AG08395 (cell line): ENCODE measurements at regions not wholly inside any gene's neighbourhood (a gene's known extent, or its start where the extent isn't known, plus 50 kb on each side); places are given as distances from the start of the nearest gene placed in this dataset.
"Not testable (repeated sequence)": the region's sequence is repeated elsewhere in the genome, so short reads cannot be mapped to it uniquely, and the experiment has no call there.

Source experiments
- DNase-seq: peaks from one replicate; pipeline ENCODE4 v3.0.0; 2012; ENCODE audit warnings: mixed read lengths, low spot score

DNA sequence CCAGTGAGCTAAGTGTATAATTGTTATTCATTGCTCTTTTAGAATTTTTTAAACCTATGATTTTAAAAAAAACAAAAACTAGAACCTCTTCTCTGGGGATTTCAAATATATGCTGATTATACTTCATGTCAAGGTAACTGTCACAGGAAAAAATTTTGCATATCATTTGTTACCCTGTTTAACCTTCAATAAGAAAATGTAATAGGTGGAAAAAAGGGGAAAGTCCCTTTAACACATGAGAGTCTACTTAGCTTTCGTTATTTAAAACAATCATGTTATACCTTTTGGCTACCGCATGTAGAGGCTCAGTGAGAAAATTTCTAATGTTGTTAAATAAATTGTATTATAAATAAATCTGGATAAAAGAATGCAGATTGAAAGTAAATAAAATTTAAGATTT, 190.1 kb upstream of the AKR1E2 start:
- DNase-seq, result no peak

DNA sequence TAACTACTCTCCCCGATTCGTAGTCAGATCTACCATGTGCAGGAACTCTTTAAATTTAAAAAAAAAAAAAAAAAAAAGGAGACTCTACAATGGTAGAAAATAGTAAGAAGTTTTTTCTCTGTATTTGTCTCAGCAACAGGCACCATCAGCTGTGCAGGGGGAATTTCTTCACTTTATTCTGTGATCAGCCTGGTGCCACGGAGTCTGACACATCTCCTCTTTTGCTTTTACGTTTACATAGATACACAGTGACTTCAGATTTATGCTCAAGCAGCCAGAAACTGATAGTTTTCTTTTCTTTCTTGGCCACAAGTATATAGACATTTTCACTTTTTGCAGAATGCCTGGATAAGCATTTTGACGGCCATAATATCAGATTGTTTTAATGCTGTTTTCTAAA, 190.6 kb upstream of the AKR1E2 start:
- DNase-seq, result no peak

DNA sequence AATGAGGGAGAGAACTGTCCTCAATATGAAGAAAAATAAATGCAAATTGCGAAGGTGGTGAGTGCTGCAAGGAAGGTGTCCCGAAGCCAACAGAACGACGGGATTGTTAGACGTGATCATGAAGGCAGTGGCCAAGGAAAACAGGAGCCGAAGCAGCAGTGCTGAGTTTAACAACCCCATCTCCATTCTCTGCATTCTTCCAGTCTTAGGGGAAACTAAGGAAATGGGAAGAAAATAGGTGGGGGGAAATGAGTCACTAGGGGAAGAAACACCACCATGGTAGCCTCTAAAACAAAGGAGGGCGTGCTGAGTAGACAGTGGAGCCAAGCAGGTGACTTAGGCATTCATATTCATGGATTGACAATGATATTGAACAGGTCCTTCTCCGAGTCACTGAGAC, 192.2 kb upstream of the AKR1E2 start:
- no peak for DNase-seq

DNA sequence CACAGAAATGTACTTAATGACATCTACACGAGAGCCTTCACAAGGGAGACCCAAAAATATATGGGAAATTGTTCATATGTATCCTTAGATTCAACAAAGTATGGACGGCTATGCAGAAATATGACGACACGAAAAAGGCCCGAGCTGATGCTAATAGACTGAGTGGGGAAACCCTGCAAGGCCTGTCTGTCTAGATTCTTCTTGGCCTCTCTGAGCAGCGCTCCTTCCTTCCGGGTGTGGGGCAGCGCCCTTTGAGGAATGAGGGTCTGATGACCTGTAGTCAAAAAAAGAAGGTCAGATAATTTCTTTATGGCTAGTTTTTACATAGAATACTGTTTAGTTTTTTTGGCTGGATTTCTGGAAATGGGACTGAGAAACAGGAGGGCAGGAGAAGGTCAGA, 192.8 kb upstream of the AKR1E2 start:
- no peak for DNase-seq

DNA sequence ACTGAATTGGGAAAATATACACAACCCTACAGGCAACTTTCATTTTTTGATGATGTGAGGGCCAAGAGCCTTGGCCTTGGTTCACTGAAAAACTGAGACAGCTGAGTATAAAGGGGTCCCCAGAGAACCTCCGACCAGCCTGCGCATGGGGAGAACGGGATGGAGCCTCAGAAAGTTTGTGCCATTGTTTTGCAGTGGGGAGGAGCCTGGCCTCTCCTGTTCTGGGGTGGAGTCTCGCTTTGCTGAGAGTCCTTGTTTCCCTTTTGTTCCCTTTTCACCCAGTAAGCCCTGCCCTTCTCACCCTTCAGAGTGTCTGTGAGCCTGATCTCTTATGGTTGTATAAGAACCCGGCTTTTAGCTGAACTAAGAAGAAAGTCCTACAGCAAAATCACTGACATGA, 193.2 kb upstream of the AKR1E2 start:
- DNase-seq, result no peak

DNA sequence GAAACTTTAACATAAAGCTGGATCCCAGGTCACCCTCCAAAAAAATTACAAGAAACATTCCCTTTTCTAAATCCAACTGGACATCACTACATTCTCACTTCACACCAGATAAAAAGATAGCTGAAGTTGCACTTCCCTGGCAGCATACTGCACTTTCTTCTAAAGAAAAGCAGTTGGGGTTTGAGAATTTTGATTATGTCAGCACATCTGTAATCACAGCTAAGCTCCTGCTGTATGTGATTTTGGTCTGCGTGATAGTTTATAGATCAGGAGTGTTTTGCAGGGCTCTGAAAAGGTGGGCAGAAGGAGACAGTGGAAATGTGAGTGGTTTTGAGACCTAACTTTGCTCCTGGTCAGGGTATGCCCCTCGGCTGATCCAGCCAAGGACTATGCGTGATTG, 199.1 kb upstream of the AKR1E2 start:
- no peak for DNase-seq

DNA sequence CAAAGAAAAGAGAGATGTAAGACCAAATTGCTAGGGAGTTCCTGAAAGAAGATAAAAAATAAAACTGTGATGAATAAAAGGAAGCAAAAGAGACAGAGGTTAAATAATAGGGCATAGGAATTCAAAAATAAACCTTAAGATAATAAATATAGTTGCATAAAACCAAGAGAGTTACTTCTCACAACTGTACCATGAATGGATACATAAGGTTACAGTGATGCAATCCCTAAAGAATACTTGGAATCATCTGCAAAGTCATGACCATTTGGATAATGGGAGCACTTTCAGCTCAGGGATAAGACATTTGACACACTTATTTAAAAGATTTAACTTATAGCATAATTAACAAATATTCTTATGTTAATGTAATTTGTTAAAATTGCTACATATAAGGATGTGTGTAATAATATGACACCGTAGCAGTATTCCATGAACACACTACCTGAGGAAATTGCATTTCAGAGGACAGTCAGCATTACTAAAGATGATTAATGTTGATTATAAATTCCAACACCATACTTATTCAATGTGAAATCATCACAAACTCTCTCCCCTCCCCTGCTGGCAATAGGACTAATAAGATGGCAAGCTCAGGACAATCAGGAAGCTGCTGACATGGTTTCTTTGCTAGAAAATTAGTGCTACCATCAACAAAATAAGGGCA, 202.1 kb upstream of the AKR1E2 start:
- peak; percentile 4 for DNase-seq

DNA sequence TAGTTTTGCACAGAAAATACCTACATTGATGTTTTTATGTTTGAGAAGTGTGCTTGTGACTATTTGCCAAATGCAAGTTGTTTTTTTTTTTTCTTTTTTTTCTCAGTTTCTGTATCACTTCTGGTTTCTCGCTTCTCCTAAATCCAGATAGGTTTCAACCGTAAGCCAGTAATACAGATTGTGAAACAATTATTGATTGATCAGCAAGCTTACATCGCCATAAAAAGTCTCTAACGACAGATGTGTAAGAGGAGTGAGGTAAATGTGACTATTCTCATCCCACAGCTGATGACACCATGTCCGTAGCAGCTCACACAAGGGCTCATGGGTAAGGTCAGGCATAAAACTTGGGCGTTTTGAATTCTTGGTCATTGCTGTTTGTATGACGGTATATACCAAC, 202.8 kb upstream of the AKR1E2 start:
- DNase-seq, result no peak

DNA sequence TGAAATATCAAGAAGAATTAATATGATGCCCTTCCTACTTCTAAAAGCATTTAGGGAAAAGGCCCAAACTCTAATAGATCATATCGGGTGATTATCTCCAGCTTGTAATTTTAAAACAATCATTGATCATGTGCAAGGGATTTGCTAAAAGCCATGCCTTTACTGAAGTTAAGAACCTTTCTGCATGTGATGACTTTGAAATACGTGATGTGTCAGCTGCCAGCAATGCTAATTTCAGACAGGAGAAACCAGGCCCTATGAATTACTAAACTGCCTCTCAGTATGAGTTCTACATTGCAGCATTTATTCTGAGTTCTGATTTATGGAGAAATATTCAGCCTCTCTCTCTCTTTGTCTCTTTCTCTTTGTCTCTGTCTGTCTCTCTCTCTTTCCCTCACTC, 203.6 kb upstream of the AKR1E2 start:
- DNase-seq, result no peak

DNA sequence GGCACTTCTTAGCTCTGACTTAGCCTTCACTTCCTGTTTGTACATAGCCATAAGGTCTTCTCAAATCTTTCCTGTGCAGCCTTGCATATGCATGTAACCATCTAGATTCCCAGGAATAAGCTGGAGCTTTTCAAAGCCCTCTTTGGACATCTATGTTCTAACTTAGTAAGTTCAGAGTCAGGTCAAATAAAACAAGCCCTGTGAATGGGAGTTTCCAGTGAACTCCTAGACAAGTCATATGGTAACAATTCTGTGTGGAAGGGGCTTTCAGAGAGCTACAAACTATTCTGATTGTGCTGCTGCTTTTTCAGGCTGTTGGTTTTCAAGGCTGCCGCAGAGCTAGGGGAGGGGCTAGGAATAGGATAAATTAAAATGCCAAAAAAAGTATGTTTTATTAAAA, 208.4 kb upstream of the AKR1E2 start:
- DNase-seq, result no peak

DNA sequence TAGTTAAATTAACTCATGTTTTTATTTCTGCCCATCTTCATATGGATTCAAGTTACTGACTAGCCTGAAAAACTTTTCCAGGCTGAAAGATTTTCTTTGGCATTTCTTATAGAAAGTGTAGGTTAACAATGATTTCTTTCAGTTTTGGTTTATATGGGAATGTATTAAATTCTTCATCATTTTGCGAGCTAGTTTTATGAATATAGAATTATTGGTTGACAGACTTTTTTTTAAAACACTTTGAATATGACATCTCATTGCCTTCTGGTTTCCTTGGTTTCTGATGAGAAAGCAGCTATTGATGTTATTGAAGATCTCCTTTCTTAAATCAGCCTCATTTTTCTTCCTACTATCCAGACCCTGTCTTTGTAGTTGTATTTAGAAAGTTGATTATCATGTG, 211.0 kb upstream of the AKR1E2 start:
- no peak for DNase-seq

DNA sequence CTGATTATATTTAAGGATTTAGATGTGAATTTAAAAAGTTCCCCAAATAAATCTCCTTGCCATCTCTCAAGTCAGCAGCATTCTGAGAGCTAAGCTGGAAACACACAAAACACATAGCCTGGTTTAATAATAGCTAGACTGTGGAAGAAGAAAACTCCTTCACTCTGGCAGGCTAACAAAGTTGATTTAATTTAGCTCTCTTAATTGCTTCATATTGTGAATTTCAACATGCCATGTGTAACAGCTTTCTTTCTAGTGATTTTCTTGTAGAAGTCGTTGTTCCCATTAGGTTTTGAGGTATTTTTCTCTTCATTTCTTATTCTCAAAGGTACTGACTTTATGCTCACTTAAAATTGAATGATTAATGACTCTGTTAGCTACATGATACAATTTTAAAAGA, 216.8 kb upstream of the AKR1E2 start:
- DNase-seq, result no peak

DNA sequence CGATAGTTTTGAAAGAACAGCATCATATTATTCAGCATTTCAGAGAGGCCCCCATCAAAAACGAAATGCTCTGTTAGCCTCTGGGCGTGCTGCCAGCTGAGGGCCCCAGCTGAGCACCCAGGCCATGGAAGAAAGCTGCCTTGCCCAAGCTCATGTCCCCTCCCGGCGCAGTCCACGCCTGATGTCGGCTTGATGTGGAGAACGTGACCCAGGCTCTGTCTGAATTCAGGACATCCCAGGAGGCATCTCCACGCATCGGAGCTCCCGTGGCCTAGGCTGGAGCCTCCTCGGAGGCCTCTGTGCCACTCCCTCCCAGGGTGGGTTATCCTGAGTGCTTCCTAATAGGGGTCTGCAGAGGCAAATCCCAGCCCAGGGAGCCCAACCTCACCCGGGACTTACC, 218.3 kb upstream of the AKR1E2 start:
- DNase-seq, result no peak

DNA sequence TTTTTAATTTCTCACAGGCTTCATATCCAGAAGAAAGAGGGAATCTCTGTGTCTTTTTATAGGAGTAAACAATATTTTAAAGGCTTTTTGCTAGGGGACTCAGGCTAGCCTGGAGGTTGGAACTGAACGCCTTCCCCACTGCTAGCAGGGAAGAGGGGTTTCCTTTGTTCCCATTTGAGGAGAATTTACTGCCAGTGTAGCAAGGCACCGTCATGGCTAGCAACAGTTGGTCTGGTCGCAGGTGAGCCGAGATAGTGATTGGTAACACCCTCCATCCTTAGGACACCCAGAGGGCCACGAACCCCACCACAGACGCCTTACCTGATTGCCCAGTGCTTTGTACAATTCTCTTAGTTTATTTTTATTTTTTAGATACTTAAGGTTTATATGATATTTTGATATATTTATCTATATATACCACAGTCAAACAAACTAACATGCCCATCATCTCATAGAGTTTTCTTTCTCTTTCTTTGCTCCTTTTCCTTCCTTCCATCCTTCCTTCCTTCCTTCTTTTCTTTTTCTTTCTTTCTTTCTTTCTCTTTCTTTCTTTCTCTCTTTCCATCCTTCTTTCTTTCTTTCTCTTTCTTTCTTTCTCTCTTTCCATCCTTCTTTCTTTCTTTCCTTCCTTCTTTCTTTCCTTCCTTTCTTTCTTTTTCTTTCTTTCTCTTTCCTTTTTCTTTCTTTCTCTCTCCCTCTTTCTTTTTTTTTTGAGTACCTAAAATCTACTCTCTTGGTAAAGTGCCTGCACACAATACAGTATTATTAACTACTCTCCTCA, 219.0 kb upstream of the AKR1E2 start:
- DNase-seq, result no peak

DNA sequence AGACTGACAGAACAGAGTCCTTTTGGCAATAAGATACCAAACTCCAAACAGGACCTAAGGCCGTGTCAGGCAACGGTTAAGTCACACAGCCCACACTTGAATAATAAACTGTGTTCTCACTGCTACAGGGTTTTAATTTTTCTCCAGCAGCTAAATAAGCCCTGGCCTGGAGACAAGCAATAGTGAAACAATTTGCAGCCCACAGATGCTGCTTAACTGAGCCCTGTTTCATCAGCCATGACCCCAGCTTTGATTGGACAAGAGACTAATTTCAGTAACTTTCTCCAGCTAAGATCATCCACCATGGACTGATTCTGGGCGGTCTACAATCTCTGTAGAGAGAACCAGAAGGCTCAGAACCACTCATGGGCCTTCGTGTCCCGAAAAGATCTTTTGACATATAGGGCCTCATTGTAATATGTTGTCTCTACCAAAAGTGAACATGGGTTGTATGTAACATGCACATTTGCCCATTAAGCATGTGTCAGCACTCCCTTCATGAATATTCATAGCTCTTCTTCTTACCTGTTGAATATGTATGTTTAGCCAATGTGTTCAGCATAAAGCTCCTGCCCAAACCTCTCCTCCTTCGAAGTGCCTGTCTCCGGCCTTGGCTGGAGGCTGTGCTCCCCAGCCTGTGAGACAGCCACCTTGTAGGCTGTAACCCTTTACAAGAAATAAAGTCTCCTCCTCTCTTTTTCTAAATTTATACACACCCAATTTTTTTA, 223.1 kb upstream of the AKR1E2 start:
- no peak for DNase-seq

DNA sequence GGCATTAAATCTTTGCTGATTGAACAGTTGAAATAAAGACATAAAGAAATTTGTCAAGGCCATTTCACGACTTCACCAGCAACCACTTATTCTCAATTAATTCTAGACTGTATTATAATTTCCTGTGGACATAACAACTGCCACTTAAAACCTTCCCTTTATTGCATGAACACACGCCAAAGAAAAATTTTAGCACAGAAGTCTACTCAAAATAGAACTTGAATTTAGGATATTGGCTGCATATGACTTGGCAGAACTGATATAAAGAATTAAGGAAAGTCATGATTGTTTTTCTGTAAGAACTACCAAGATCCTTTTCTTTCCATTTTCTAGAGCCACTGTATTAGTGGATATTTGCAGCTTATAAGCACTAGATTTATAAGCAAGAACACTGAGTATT, 226.5 kb upstream of the AKR1E2 start:
- no peak for DNase-seq

DNA sequence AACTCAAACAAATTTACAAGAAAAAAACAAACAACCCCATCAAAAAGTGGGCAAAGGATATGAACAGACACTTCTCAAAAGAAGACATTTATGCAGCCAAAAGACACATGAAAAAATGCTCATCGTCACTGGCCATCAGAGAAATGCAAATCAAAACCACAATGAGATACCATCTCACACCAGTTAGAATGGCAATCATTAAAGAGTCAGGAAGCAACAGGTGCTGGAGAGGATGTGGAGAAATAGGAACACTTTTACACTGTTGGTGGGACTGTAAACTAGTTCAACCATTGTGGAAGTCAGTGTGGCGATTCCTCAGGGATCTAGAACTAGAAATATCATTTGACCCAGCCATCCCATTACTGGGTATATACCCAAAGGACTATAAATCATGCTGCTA, 228.1 kb upstream of the AKR1E2 start:
- DNase-seq, result not testable (repeated sequence)

DNA sequence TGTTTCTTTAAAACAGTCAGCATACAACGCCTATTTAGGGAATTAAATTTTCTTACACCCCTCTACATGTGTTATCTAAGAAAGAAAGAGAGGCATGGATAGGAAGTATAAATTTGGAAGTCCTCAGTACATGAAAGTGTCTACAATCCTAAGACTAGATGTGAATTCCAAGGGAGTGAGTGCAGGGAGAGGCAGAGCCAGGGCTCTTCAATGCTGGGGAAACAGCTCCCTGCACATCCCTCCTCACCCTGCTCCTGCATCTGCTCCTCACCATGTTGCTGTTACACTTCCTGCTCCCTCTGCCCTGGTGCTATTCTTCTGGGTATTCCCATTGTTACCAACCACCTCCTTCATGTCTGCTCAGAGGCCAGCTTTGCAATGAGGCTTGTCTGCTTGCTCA, 229.1 kb upstream of the AKR1E2 start:
- peak; percentile 43 for DNase-seq

DNA sequence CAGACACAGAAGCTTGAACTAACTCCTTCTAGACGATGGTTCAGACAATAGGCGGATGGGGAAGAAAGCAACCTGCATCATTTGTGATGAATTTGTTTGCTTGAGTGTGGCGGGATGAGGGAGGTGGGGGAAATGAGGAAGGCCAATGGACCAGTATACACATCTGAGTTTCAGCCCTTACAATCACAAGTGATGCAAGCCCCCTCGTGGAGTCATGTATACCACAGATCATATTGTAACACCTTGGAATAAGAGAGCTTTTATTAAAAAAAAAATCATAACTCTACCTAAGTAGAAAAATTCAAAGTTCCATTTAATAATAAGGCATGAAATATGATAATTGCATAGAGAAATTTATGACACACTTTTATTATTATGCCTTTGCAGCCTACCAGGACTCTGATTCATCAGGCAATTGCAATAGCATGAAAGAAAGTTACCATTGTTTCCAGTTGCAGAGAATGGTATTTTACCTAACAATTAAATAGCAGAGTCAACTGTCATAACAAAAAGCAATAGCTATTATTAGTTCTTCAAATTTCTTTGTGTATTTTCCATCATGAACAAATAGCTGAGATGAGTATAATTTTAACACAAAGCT, 230.2 kb upstream of the AKR1E2 start:
- DNase-seq, result peak; percentile 21

DNA sequence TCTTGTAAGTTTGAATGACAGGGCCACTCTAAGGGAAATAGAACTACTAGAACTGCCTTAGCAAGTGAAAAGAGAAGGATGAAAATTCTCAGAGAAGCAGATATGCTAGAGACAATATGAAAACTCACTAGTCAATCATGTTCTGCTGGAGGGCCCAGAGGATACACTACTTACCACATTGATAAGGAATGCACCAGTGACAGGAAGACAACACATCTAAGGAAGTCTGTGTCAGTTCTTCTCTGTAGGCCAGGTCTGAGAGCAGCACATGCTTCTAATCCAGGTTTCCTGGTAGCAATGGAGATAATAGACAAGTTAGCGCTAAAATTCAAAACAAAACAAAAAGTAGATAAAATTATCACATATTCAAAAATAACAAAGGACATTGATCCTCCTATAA, 235.2 kb upstream of the AKR1E2 start:
- no peak for DNase-seq

DNA sequence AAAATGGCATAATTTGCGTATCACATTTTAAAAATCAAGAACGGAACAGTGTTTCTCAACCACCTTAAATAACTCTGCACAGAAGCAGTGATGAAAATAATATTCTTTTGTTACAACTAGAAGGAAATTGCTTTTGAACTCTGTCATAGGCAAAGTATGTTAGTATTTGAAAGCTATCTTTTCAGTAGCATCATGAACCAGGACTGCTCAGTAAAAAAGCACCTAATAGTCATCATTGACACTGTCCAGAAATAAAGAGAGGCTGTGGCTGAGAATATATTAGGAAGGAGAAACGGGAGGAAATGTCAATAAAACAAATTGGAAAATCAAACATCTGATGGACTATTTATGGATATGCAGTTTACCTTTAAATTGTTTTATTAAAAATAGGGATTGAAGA, 237.2 kb upstream of the AKR1E2 start:
- peak; percentile 33 for DNase-seq

DNA sequence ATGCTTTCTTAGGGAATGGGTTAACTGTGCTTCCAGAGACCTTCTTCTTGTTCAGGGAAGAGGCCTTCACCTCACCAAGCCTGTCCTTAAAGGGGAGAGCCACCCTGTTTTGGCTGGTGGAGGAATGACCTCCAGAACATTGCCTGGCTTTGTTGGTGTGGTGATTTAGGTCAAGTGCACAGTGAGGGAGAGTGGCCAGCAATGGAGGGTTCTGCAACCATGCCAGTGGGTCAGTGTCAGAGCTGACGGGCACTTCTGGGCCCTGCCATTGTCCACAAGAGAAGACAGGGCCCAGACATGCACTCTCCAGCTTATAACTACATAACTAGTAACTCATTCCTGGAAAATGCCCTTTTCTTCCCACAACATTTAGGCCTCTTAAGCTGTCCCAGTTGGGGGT, 238.5 kb upstream of the AKR1E2 start:
- no peak for DNase-seq

DNA sequence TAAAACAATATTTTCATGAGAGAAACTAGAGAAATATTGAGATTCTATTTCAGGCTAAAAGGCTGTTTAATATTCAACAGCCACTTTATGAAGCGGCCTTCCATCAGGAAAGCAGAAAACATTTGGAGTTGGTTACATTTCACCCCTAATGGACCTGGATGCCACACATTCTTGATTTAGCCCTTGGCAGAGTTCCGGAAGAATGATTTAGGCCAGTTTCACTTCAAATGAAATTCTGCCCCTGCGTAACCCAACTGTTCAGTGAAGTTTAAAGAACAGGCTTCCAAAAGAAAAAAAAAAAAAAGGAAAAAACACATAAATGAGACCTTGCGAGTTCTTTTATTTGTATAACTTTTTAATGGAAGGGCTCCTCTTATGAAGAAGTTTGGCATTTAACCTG, 239.2 kb upstream of the AKR1E2 start:
- DNase-seq, result peak; percentile 34
